Kidney (tissue), 13 donors: ENCODE measurements at regions not wholly inside any gene's neighbourhood (a gene's known extent, or its start where the extent isn't known, plus 50 kb on each side); places are given as distances from the start of the nearest gene placed in this dataset.

Experiments used
- DNase-seq, 5 donors: peaks; one replicate each; pipeline ENCODE4 v3.0.0-alpha.2; 2013 to 2020
- FAIRE-seq: peaks from 2 replicates; lab custom pipeline; 2012; peaks lifted over from hg19 to GRCh38; lab: Jason Lieb, UNC
- H3K27ac ChIP-seq, 2 donors: one replicate each; pipeline ENCODE4 v1.7.0; 2013; ENCODE audit warnings: low read depth in 2 of 2, low read length in 2 of 2, inconsistent platforms in 1 of 2
- H3K27me3 ChIP-seq: one replicate; pipeline ENCODE4 v1.7.1; 2013; ENCODE audit warnings: low read length, inconsistent platforms; ENCODE audit not compliant: control insufficient read depth, insufficient read depth
- H3K36me3 ChIP-seq, 3 donors: one replicate each; pipeline versions ENCODE4 v1.7.0 to v1.7.1; 2013; ENCODE audit warnings: low read length in 3 of 3, control low read depth in 1 of 3, inconsistent platforms in 1 of 3; ENCODE audit not compliant: insufficient read depth in 3 of 3, control insufficient read depth in 2 of 3
- H3K4me1 ChIP-seq, 3 donors: one replicate each; pipeline versions ENCODE4 v1.7.0 to v1.7.1; 2013; ENCODE audit warnings: low read length in 3 of 3, inconsistent platforms in 1 of 3, low read depth in 1 of 3; ENCODE audit not compliant: control insufficient read depth in 2 of 3, insufficient read depth in 2 of 3
- H3K4me3 ChIP-seq, 3 donors: one replicate each; pipeline versions ENCODE4 v1.7.0 to v1.8.1; 2013; ENCODE audit warnings: low read length in 3 of 3, control low read depth in 1 of 3, inconsistent platforms in 1 of 3
- H3K9ac ChIP-seq, 3 donors: one replicate each; pipeline versions ENCODE4 v1.7.0 to v1.7.1; 2013; ENCODE audit warnings: low read length in 3 of 3, control low read depth in 1 of 3, inconsistent platforms in 1 of 3
- H3K9me3 ChIP-seq, 3 donors: one replicate each; pipeline versions ENCODE4 v1.7.0 to v1.7.1; 2013; ENCODE audit warnings: low read length in 3 of 3, control low read depth in 1 of 3, inconsistent platforms in 1 of 3; ENCODE audit not compliant: control insufficient read depth in 2 of 3, insufficient read depth in 1 of 3
- CTCF ChIP-seq: IDR thresholded peaks from 3 replicates; pipeline ENCODE4 v1.5.1; 2012; ENCODE audit warnings: mild to moderate bottlenecking, moderate library complexity, borderline replicate concordance; ENCODE audit not compliant: insufficient read depth; ENCODE audit errors: extremely low read depth
- intact Hi-C: fragments of 100-400 bp; cut with DNase I; formaldehyde crosslinking; loops from one replicate; pipeline ENCODE4 v1.11.1; 2022
- donor health status: control.
- donor health status: control.
- donor health status: control.
- donor health status: control.
- donor health status: control.
- donor health status: DM: yes; HTN: yes; CAD: no.
- donor health status: Normal renal cell carcinoma (clear cell type).

GRCh38 chr12:107513184-107513583 is 172.4 kb upstream of the PWP1 start:
- Histone ChIP-seq H3K4me1 (no peaks in the 10 kb centered on the region), H3K4me3 (no peak overlapping the region), H3K9ac (no peak overlapping the region), H3K27me3 (no peaks in the 10 kb centered on the region), H3K9me3 (no peaks in the 10 kb centered on the region), H3K36me3 (no peaks in the 10 kb centered on the region), H3K27ac (no peak overlapping the region)
- DNase-seq, result no peak
- FAIRE-seq, result no peak
- intact Hi-C loops, result no loop called here
- no peak for TF ChIP-seq CTCF

GRCh38 chr12:107513636-107514400 is 171.8 kb upstream of the PWP1 start:
- Histone ChIP-seq H3K27me3 (no peaks in the 10 kb centered on the region), H3K9ac (no peak overlapping the region), H3K9me3 (no peaks in the 10 kb centered on the region), H3K4me1 (no peaks in the 10 kb centered on the region), H3K27ac (no peak overlapping the region), H3K36me3 (no peaks in the 10 kb centered on the region), H3K4me3 (no peak overlapping the region)
- no peak for DNase-seq
- intact Hi-C loops, result no loop called here
- FAIRE-seq, result no peak
- TF ChIP-seq CTCF, result no peak

- DNase-seq (no peak), FAIRE-seq (no peak)
- Histone ChIP-seq H3K4me1 (no peaks in the 10 kb centered on the region), H3K27ac (no peak overlapping the region), H3K9ac (no peak overlapping the region), H3K36me3 (no peaks in the 10 kb centered on the region), H3K27me3 (no peaks in the 10 kb centered on the region), H3K4me3 (no peak overlapping the region), H3K9me3 (no peaks in the 10 kb centered on the region)
- no peak for TF ChIP-seq CTCF
- intact Hi-C loops, result no loop called here
These were observed 170.6 kb upstream of the PWP1 start for GRCh38 chr12:107514887-107515445.
